ENCODE measurements at regions not wholly inside any gene's neighbourhood (a gene's known extent, or its start where the extent isn't known, plus 50 kb on each side); places are given as distances from the start of the nearest gene placed in this dataset.

DNA sequence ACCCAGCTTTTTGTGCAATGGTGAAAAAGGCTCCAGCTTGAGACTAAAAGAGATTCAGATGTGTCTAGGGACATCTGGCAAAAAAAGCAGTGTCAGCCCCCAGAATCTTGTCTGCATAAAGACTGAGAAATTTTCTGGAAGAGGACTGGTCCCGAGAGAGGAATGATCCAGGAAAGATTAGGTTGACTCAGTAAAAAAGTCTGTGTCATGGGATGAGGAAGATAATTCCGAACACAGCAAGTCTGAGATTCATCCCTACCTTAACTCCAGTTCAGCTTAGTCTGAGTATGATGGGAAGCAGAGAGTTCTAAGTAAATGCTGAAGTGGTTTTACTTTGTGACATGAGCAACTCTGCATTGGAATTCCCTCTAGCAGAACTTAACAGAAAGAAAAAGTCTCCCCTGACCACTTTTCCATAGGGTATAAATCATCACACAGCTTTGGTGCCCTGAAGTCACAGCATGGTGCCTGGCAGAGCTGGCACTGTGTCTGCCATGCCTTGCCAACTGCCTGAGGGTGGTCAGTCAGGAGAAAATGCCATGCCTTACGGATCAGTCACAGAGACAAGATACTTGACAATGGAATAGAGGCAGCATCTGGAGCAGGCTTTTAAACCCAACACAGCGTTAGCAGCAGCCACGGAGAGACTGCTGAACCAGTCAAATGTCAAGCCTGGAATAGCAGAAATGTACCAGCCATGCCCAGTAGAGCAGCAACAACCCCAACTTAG lies 153.4 kb downstream of the ZC3H11B start:
- H3K9me3 ChIP-seq (ENCODE audit: control insufficient read depth in 1 of 2, insufficient read depth in 1 of 2, low read depth in 1 of 2, low read length in 2 of 2), result no peaks in the 10 kb centered on the region
- DNase-seq (ENCODE audit: low read depth, low spot score) (no peak), ATAC-seq (no peak)
- intact Hi-C loops (cut with micrococcal nuclease), result no loop called here
- H3K4me2 ChIP-seq (ENCODE audit: low read length), result no peak overlapping the region
- H3K4me1 ChIP-seq (ENCODE audit: control insufficient read depth in 1 of 2, insufficient read depth in 2 of 2, low read length in 2 of 2), result no peaks in the 10 kb centered on the region
- ChIA-PET CTCF (no interaction called here), POLR2A (no interaction called here), RAD21 (ENCODE audit: low non-redundant PET in 1 of 2, low total read pairs in 2 of 2, uncharacterized antibody in 2 of 2, unreplicated experiment in 2 of 2) (no interaction called here)
- H3K4me3 ChIP-seq (replicated peaks in 1 of 2; ENCODE audit: low read depth in 1 of 2, low read length in 2 of 2), result no peak overlapping the region
- H2AFZ ChIP-seq (ENCODE audit: low read depth, low read length, poor library complexity, severe bottlenecking), result no peak overlapping the region
- H3K27me3 ChIP-seq (ENCODE audit: insufficient read depth, low read length), result no peaks in the 10 kb centered on the region
- no TSS peak for BruUV-seq (replicated peaks)
- H3K9me2 ChIP-seq (ENCODE audit: insufficient read depth), result no peaks in the 10 kb centered on the region
- H3K79me2 ChIP-seq (ENCODE audit: insufficient read depth, low read length), result no peaks in the 10 kb centered on the region
- H3K9ac ChIP-seq (ENCODE audit: low read length), result no peak overlapping the region
- TF ChIP-seq REST (IDR thresholded peaks at IDR 0.05; ENCODE audit: low read depth) (no peak), EGR1 (IDR thresholded peaks at IDR 0.05; ENCODE audit: low read depth) (no peak), SP1 (IDR thresholded peaks at IDR 0.05; ENCODE audit: low read depth) (no peak), FOSL1 (IDR thresholded peaks at IDR 0.05; ENCODE audit: low read depth) (no peak), ELF1 (IDR thresholded peaks at IDR 0.05; ENCODE audit: borderline replicate concordance, low read depth) (no peak), SRF (IDR thresholded peaks at IDR 0.05; ENCODE audit: low read depth) (no peak), SIN3A (IDR thresholded peaks at IDR 0.05; ENCODE audit: low read depth) (no peak), TCF7L2 (IDR thresholded peaks at IDR 0.05; ENCODE audit: borderline replicate concordance, extremely low read depth, insufficient read depth, insufficient read length) (no peak), EZH2 (IDR thresholded peaks at IDR 0.05) (no peak), ZNF274 (IDR thresholded peaks at IDR 0.05; ENCODE audit: low read depth, low read length) (no peak), EZH2phosphoT487 (IDR thresholded peaks at IDR 0.05; ENCODE audit: borderline replicate concordance) (no peak)
- H3K27ac ChIP-seq (ENCODE audit: low read depth, low read length), result no peak overlapping the region
- H3K36me3 ChIP-seq (ENCODE audit: control insufficient read depth in 1 of 2, insufficient read depth in 2 of 2, low read length in 2 of 2), result no peaks in the 10 kb centered on the region
- H4K20me1 ChIP-seq (ENCODE audit: insufficient read depth), result no peaks in the 10 kb centered on the region

Measured in HCT116 (cell line).